ENCODE measurements at regions not wholly inside any gene's neighbourhood (a gene's known extent, or its start where the extent isn't known, plus 50 kb on each side); places are given as distances from the start of the nearest gene placed in this dataset.

DNA sequence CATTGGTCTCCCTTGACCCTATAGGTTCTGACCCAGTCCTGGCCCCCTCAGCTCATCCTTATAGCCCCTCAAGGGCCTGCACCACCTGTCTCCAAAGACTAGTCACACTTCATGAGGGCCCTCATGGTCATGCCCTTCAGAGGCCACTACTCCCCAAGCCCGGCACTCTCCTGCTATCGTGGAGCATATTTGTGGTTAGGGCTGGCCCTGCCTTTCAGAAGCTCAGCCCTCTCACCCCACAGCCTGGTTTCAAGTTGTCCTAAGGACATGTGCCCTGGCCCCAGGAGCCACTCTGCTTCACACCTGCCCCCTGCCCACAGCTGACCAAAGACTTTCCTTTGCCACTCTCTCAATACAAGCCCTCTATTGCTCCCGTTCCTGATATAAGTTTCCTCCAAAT is 60.3 kb upstream of the LBX1 start:
- H3K4me3 ChIP-seq (ENCODE audit: low read depth, low read length): no peak overlapping the region
- H3K9ac ChIP-seq (ENCODE audit: low read depth, low read length): no peak overlapping the region
- peaks cover 51% of the 10 kb centered on the region for H3K4me1 ChIP-seq (ENCODE audit: control insufficient read depth, insufficient read depth, low read length)
- H3K27ac ChIP-seq (ENCODE audit: low read depth, low read length): no peak overlapping the region
- peaks cover 93% of the 10 kb centered on the region for H3K27me3 ChIP-seq (ENCODE audit: control insufficient read depth, insufficient read depth, low read length)
- no peaks in the 10 kb centered on the region for H3K9me3 ChIP-seq (ENCODE audit: control insufficient read depth, insufficient read depth, low read length)
- no peaks in the 10 kb centered on the region for H3K36me3 ChIP-seq (ENCODE audit: control insufficient read depth, insufficient read depth, low read length)

DNA sequence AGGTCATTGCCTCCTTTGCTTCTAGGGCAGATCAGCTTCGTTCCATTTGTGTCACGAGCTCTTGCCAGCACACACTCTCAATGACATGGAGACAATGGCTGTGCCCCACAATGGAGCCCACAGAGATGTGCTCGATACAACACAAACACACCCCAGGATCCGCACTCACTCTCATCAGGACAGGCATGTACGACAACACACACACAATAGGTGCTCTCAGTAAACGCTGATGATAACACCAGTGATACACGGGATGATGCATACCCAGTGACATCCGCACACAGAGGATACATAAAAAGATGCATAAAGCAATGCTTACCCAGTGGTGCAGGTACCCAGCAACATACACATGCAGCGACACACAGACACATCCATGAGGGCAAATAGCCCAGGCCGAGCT is 61.2 kb upstream of the LBX1 start:
- H3K27me3 ChIP-seq (ENCODE audit: control insufficient read depth, insufficient read depth, low read length): peaks cover 93% of the 10 kb centered on the region
- no peaks in the 10 kb centered on the region for H3K36me3 ChIP-seq (ENCODE audit: control insufficient read depth, insufficient read depth, low read length)
- no peak overlapping the region for H3K27ac ChIP-seq (ENCODE audit: low read depth, low read length)
- H3K9me3 ChIP-seq (ENCODE audit: control insufficient read depth, insufficient read depth, low read length): no peaks in the 10 kb centered on the region
- no peak overlapping the region; the same call in 1 of the 2 replicates for H3K4me3 ChIP-seq (ENCODE audit: low read depth, low read length)
- H3K4me1 ChIP-seq (ENCODE audit: control insufficient read depth, insufficient read depth, low read length): peaks cover 42% of the 10 kb centered on the region
- no peak overlapping the region for H3K9ac ChIP-seq (ENCODE audit: low read depth, low read length)

DNA sequence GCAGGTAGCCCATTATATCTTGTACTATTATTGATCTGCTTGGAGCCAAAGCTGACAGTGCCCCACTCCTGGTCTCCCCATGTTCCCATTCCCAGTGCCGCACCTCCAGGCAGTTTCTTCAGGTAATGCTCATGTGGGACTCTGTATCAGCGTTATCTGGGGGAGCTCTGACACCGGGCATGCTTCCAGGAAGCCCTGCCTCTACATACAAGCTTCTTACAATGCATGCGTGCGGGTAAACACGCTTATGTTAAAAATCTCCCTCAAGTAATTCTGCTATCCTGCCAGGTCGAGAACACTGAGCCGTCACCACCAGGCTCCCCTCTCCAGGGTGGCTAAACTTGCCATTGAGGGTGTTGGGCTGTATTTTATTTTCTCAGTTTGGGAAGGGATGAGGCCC is 61.6 kb upstream of the LBX1 start:
- Histone ChIP-seq H3K27ac (ENCODE audit: low read depth, low read length) (no peak overlapping the region), H3K36me3 (ENCODE audit: control insufficient read depth, insufficient read depth, low read length) (no peaks in the 10 kb centered on the region), H3K27me3 (ENCODE audit: control insufficient read depth, insufficient read depth, low read length) (peaks cover 96% of the 10 kb centered on the region), H3K9ac (ENCODE audit: low read depth, low read length) (no peak overlapping the region), H3K4me3 (ENCODE audit: low read depth, low read length) (peak overlapping the region; percentile 66), H3K9me3 (ENCODE audit: control insufficient read depth, insufficient read depth, low read length) (no peaks in the 10 kb centered on the region), H3K4me1 (ENCODE audit: control insufficient read depth, insufficient read depth, low read length) (peaks cover 40% of the 10 kb centered on the region)

DNA sequence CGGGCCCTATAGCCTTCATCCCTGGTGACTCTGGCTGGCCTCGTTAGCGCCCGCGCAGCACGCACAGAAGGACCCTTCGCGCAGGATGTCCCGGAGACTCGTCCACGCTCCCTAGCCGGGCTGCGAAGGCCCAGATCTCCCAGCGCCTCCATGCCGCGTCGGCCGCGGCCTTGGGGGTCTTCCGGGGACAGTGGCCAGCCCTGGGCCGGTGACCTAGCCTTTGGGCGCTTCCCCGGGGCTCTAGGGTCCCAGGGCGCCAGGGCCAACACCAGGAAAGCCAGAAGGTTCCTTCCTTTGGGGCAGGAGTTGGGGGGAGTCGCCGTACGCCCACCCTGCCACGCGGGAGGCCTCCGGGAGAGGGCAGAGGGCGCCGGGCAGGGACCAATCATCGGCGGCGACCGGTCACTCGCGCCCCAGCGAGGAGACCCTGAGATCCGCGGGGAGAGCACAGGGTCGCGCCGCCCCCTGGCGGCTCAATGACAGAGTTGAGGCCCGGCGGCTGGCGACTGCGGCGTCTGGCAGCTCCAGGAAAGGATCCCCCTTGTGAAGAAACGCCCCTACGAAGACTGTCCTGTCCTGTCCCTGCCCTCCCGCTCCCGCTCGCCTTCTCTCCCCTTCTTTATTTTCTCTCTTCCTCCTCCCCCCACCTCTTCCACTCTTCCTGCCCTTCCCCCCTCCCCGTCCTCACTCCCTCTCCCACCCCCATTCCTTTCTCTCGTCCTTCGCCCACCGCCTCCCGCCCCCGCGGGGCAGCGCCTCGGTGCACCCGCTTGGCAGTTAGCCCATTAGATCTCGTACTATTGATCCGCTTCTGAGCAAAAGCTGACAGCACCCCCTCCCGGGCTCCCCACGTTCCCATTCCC is 62.3 kb upstream of the LBX1 start:
- Histone ChIP-seq H3K36me3 (ENCODE audit: control insufficient read depth, insufficient read depth, low read length) (no peaks in the 10 kb centered on the region), H3K9ac (ENCODE audit: low read depth, low read length) (no peak overlapping the region), H3K4me1 (ENCODE audit: control insufficient read depth, insufficient read depth, low read length) (peaks cover 35% of the 10 kb centered on the region), H3K27ac (ENCODE audit: low read depth, low read length) (no peak overlapping the region), H3K27me3 (ENCODE audit: control insufficient read depth, insufficient read depth, low read length) (peaks cover 91% of the 10 kb centered on the region), H3K9me3 (ENCODE audit: control insufficient read depth, insufficient read depth, low read length) (no peaks in the 10 kb centered on the region), H3K4me3 (ENCODE audit: low read depth, low read length) (peak overlapping the region; percentile 66)

DNA sequence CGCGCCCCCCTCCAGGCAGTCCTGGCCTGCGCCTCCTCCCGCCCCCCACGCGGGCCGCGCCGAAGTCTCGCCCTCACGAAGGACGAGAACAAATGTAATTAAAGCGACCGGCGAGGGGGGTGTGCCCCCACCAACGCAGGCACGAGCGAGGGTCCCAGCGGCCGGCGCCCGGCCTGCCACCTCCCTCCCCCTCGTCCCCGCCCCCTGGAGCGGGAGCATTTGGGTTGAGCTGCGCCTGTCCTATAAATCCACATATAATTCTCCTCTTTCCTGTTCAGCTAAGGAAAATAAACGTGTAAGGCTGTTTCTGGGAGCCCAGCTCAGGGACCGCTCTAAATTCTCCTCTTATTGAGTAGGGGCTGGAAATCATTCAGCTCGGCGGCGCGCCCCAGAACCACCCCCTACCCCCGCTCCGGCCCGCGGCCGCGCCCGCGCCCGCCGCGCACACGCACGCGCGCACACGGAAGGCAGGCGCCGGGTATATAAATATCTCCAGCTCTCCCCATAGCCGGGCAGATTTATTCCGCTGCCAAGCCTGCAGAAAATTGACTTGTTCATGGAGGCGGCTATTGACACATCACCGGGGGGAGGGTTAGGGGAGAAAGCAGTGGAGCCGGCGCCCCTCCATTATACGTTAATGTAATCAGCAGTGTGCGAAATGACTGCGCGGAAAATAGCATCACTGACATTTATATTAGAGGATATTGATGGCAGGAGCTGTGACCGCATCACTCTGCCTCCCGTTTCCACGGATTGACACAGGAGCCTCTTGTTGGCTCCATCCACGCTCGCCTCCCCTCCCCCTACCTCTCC is 61.6 kb upstream of the BTRC start:
- H3K27me3 ChIP-seq (ENCODE audit: control insufficient read depth, insufficient read depth, low read length): peaks cover 92% of the 10 kb centered on the region
- H3K9ac ChIP-seq (ENCODE audit: low read depth, low read length): no peak overlapping the region
- no peaks in the 10 kb centered on the region for H3K9me3 ChIP-seq (ENCODE audit: control insufficient read depth, insufficient read depth, low read length)
- H3K4me3 ChIP-seq (ENCODE audit: low read depth, low read length): peak overlapping the region; percentile 66
- peaks cover 30% of the 10 kb centered on the region for H3K4me1 ChIP-seq (ENCODE audit: control insufficient read depth, insufficient read depth, low read length)
- H3K27ac ChIP-seq (ENCODE audit: low read depth, low read length): no peak overlapping the region
- no peaks in the 10 kb centered on the region for H3K36me3 ChIP-seq (ENCODE audit: control insufficient read depth, insufficient read depth, low read length)

DNA sequence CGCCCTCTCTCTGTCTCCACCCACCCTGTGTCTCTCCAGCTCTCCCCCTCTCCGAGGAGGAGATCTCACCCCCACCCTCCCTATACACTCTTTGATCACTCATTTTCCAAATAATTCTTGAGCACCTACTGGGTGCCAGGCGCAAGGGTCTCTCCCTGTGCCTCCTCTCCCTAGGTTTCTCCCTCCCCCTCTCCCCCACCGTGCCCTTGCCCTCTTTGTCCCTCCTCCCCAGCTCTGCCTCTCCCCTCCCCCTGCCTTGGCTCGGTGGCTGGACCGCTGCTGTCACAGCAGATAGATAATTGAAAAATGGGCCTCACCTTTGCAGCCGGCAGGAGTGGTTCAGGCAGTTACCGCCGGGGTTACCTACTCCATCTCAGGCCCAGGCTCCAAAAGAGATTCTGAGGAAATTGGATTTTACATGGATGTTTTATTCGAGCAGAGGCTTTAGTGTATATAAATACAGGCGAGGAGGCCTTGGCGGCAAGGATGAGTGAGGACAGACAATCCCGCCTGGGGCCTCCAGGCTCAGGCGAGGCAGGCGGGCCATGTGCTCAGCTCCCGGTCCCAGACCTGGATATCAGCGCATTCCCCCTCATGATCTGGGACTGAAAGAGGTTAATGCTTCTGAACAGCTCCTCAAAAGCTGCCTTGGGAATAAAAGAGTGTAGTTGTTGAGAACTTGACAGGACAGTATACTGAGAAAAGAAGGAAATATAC is 60.8 kb upstream of the BTRC start:
- H3K36me3 ChIP-seq (ENCODE audit: control insufficient read depth, insufficient read depth, low read length): no peaks in the 10 kb centered on the region
- no peak overlapping the region for H3K9ac ChIP-seq (ENCODE audit: low read depth, low read length)
- peaks cover 33% of the 10 kb centered on the region for H3K4me1 ChIP-seq (ENCODE audit: control insufficient read depth, insufficient read depth, low read length)
- peaks cover 90% of the 10 kb centered on the region for H3K27me3 ChIP-seq (ENCODE audit: control insufficient read depth, insufficient read depth, low read length)
- peak overlapping the region; percentile 66 for H3K4me3 ChIP-seq (ENCODE audit: low read depth, low read length)
- H3K9me3 ChIP-seq (ENCODE audit: control insufficient read depth, insufficient read depth, low read length): no peaks in the 10 kb centered on the region
- no peak overlapping the region for H3K27ac ChIP-seq (ENCODE audit: low read depth, low read length)

DNA sequence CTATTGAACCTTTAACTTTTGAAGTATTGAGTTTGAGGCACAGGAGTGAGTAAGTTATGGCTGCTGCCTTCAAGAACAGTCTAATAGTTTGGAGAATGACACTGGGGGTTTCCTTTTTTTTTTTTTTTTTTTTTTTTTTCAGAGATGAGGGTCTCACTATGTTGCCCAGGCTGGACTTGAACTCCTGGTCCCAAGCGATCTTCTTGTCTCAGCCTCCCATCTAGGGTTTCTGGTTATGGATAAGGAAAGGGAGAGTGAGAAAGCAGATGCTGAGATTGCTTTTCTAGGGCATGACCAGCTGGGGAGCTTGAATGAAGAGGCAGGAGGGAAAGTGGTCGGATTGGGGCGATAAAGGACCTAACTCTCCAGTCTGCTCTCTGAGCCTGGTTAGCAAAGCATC is 59.9 kb upstream of the BTRC start:
- Histone ChIP-seq H3K36me3 (ENCODE audit: control insufficient read depth, insufficient read depth, low read length) (no peaks in the 10 kb centered on the region), H3K27ac (ENCODE audit: low read depth, low read length) (no peak overlapping the region), H3K4me3 (ENCODE audit: low read depth, low read length) (no peak overlapping the region), H3K9me3 (ENCODE audit: control insufficient read depth, insufficient read depth, low read length) (no peaks in the 10 kb centered on the region), H3K9ac (ENCODE audit: low read depth, low read length) (no peak overlapping the region), H3K4me1 (ENCODE audit: control insufficient read depth, insufficient read depth, low read length) (peaks cover 31% of the 10 kb centered on the region), H3K27me3 (ENCODE audit: control insufficient read depth, insufficient read depth, low read length) (peaks cover 91% of the 10 kb centered on the region)

DNA sequence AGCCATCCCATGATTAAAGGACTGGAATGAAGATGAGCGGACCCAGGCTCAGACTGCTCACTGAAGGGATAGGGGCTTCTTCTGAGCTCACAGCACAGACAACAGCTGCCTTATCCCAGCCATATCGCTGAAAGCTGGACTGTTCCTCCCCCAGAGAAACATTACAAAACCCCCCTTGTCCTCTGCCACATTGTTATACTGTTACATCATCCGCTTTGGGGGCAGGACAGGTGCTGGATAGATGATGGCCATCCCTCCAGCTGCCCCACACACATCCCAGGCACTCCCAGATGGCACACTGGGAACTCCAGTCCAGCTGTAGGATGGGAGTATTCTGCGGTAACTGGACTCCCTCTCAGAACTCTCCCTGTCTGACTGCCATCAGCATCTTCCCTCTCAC is 58.7 kb upstream of the BTRC start:
- Histone ChIP-seq H3K4me3 (ENCODE audit: low read depth, low read length) (no peak overlapping the region), H3K27me3 (ENCODE audit: control insufficient read depth, insufficient read depth, low read length) (peaks cover 82% of the 10 kb centered on the region), H3K9ac (ENCODE audit: low read depth, low read length) (no peak overlapping the region), H3K9me3 (ENCODE audit: control insufficient read depth, insufficient read depth, low read length) (no peaks in the 10 kb centered on the region), H3K36me3 (ENCODE audit: control insufficient read depth, insufficient read depth, low read length) (no peaks in the 10 kb centered on the region), H3K27ac (ENCODE audit: low read depth, low read length) (no peak overlapping the region), H3K4me1 (ENCODE audit: control insufficient read depth, insufficient read depth, low read length) (peaks cover 25% of the 10 kb centered on the region)

DNA sequence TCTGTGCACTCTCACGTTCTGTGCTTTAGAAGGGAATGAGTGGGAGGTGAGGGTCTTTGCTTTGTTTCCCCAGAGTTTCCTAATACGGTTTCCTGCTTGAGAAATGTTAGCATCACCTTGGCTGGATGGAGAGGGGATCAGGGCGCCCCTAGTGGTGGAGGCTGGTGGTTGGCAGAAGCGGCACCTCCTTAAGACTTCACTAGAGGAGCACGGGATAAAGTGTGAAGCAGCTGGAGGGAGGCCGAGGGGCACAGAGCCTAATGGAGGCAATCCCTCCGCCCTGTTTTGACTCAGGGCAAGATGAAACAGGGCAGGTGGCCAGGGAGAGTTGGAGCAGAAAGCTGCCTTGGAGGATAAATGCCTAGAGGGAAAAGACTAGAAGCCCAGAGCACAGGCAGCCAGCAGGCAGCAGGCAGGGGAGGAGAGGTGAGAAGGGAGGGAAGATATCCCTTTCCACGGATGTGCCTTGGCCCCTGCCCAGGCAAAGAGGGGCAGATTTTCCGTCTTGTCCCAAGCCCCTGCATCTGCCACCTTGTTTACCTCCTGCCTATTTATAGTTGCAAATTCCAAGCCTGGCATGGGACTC is 56.0 kb upstream of the BTRC start:
- Histone ChIP-seq H3K4me3 (ENCODE audit: low read depth, low read length) (no peak overlapping the region), H3K4me1 (ENCODE audit: control insufficient read depth, insufficient read depth, low read length) (peaks cover 13% of the 10 kb centered on the region), H3K36me3 (ENCODE audit: control insufficient read depth, insufficient read depth, low read length) (no peaks in the 10 kb centered on the region), H3K27me3 (ENCODE audit: control insufficient read depth, insufficient read depth, low read length) (peaks cover 55% of the 10 kb centered on the region), H3K27ac (ENCODE audit: low read depth, low read length) (no peak overlapping the region), H3K9me3 (ENCODE audit: control insufficient read depth, insufficient read depth, low read length) (no peaks in the 10 kb centered on the region), H3K9ac (ENCODE audit: low read depth, low read length) (no peak overlapping the region)

DNA sequence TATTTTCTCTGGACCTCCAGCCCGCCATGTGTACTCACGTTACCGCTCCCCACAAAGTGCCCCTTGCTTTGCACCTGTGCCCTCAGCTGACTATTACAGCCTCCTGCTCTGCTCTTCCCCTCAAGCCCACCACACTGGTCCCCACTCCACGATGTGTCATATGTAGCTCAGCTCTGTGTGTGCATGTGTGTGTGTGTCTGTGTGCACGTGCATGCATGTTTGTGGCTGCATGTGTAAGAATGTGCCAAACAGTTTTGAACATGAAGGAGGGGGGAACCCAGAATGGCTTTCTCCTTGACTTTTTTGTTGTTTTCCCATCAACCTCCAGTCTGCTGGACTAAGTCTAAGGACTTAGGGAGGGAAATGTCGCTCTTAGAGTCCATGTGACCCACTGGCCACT is 54.8 kb upstream of the BTRC start:
- Histone ChIP-seq H3K4me3 (ENCODE audit: low read depth, low read length) (no peak overlapping the region), H3K4me1 (ENCODE audit: control insufficient read depth, insufficient read depth, low read length) (peaks cover 8% of the 10 kb centered on the region), H3K36me3 (ENCODE audit: control insufficient read depth, insufficient read depth, low read length) (no peaks in the 10 kb centered on the region), H3K27ac (ENCODE audit: low read depth, low read length) (no peak overlapping the region), H3K27me3 (ENCODE audit: control insufficient read depth, insufficient read depth, low read length) (peaks cover 43% of the 10 kb centered on the region), H3K9ac (ENCODE audit: low read depth, low read length) (no peak overlapping the region), H3K9me3 (ENCODE audit: control insufficient read depth, insufficient read depth, low read length) (no peaks in the 10 kb centered on the region)
